Peyer's patch (tissue), 4 donors: ENCODE measurements at regions not wholly inside any gene's neighbourhood (a gene's known extent, or its start where the extent isn't known, plus 50 kb on each side); places are given as distances from the start of the nearest gene placed in this dataset.

ENCODE experiments used
- CTCF ChIP-seq, 6 experiments: fragments of 450-650 bp in 4 of 6; fragments of 200-600 bp in 2 of 6; sonication (generic) in 1 of 6; IDR thresholded peaks; one replicate each; pipeline ENCODE4 v1.5.1; 2017 to 2019; ENCODE audit warnings: antibody characterized with exemption in 6 of 6, mild to moderate bottlenecking in 3 of 6, moderate library complexity in 1 of 6
- POLR2A ChIP-seq, 2 donors: fragments of 450-650 bp; IDR thresholded peaks; one replicate each; pipeline ENCODE4 v1.5.1; 2017; ENCODE audit warnings: antibody characterized with exemption in 2 of 2, mild to moderate bottlenecking in 2 of 2, moderate library complexity in 2 of 2

- TF ChIP-seq CTCF (IDR thresholded peaks at IDR 0.05) (no peak), POLR2A (IDR thresholded peaks at IDR 0.05) (no peak)
Observed at GRCh38 chr20:60687213-60687612, 564.8 kb upstream of the CDH4 start.
